Ecto neural progenitor cell (in vitro differentiated cells): ENCODE measurements at regions not wholly inside any gene's neighbourhood (a gene's known extent, or its start where the extent isn't known, plus 50 kb on each side); places are given as distances from the start of the nearest gene placed in this dataset.

Experiments used
- DNase-seq: peaks from one replicate; pipeline ENCODE4 v3.0.0-alpha.2; 2018; ENCODE audit warnings: low spot score

DNA sequence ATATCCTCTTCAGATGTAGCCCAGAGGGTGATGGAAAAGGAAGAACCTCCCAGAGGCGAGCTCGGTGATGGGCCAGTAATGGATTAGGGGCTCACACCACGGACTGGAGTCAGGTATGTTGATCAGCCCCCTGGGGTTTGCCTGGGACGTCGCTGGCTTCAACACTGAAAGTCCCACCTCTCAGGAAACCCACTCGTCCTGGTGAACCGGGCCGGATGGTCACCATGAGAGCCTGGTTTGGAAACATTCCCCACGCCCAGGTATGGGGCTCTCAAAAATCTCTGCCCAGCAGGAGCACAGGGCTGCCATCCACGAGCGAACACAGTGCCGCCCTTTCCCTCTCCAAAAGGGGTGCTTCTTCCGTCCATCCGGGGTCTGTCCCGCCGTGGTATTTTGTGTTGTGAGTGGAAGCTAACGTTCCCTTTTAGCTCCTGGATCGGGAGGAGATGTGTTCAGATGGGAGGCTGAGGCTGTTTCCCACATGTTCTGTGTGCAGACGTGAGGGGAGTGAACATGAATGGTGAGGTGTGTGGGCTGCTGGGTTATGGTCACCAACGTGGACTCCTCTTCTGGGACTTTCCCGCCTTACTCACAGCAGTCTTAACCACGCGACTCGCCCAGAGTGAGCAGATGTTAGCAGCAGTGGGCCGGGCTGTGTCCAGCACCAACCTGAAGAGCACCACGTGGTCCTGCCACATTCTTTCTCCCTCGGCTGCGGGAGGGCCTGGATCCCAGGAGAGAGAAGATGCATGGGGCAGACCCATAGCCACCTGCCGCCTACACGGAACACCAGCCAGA lies 139.2 kb downstream of the KIF26A start:
- peak; percentile 30 for DNase-seq

DNA sequence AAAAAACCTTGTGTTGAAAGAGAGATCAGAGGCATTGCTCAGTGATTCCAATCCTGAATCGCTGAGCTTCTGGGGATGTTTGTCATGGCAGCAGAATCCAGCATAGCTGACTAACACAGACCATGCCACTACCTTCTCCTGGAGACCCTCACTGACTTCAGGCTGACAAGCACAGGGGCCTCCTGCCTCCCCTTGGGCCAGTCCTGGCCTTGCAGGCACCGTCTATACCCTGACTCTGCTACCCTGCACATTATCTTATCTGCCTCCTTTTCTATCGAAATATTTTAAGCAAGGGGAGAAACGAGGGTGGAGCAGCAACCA lies 139.8 kb downstream of the KIF26A start:
- DNase-seq, result peak; percentile 26

DNA sequence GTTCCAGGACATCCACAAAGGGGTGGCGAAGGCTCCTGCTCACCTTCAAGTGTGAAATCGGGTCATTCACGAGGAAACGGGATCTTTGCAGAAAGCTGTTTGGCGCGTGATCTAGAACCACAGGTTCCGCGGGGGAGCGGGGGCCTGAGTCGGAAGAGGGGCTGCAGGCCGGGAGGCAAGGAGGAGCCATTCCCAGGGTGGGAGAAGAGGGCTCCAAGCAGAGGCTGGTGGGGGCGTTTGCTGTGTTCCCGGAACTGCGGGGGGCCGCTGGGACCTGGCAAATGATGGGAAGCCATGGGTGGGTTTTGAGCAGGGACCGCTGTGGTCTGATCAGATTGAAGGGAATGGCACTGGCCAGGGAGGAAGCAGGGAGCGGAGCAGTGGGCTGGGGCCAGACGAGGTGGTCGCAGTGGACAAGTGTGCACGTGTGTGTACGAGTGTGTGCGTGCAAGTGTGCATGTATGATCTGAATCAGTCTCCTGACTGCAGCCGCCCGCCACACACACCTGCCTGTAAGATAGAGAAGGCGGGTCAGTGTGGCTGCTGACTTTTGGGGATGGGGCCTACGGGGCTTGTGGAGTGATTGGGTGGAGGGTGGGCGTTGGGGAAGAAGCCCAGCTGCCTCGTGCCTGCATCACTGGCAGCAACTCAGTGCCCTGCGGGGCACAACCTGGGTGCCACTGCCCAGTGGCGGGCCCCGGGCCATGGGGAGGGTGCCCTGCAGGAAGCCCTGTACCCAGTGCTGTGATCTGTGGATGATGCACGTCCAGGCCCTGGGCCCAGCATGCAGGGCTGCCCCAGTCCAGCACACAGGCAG lies 141.9 kb downstream of the KIF26A start:
- peak; percentile 43 for DNase-seq

DNA sequence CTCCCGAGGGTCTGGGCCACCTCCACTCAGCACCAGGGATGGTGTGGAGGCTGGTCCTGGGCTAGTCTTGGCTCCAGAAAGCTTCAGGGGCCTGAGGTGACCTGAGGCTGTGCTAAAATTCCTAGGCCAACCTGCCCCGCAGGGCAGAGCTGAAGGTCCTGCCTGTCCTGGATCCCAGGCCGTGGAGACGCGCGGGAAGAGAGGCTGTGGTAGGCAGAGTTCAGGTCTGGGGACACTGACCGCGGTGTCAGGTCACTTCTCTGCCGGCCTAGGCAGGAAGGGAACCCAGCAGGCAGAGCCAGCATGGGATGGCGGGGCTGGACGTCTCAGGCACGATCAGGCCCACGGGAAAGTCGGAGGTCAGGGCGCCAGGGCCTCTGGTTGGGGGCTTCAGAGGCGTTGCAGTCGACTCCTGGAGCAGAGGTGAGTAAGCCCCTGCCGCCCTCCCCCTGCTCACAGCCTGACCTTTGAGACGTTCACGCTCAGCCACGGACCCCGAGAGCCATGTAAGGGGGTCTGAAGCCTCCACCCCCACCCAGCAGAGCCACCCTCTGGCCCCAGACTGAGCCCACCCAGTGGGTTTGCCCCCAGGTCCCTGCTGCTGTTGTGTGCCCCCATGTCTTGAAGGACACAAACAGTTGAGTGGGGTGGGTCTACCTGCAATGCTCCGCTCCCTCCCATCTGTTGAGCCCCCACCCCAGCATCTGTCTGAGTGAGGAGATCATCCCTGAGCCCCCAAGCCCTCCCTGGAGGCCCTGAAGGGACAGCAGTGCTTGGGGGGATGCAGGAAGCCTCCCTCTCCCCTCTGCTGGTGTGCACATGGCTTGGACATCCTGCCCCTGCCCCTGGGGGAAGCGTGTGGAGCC lies 142.7 kb downstream of the KIF26A start:
- DNase-seq, result peak; percentile 57

DNA sequence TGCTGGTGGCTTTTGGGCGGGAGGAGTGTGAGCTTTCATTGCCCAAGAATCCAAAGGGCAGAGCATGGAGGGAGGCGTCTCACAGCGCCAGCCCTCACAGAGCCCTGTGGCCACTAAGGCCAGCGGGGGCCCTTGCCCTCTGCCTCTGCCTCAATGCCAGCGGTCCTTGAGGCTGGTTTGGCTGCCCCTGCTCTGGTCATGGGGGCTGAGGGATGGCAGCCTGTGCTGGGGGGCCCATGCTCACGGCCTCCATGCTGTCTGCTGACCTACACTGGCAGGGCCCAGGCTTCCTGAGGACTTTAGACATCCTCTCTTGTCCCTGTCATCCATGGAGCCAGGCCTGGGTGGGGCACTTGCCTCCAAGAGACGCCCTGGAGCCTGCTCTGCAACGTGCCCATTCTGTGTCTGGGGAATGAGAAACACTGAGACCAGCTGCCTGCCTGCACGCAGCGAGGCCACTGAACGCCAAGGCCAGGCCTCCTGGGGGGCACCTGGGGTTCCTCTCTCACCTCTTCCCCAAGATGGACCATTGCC lies 143.4 kb downstream of the KIF26A start:
- peak; percentile 35 for DNase-seq

DNA sequence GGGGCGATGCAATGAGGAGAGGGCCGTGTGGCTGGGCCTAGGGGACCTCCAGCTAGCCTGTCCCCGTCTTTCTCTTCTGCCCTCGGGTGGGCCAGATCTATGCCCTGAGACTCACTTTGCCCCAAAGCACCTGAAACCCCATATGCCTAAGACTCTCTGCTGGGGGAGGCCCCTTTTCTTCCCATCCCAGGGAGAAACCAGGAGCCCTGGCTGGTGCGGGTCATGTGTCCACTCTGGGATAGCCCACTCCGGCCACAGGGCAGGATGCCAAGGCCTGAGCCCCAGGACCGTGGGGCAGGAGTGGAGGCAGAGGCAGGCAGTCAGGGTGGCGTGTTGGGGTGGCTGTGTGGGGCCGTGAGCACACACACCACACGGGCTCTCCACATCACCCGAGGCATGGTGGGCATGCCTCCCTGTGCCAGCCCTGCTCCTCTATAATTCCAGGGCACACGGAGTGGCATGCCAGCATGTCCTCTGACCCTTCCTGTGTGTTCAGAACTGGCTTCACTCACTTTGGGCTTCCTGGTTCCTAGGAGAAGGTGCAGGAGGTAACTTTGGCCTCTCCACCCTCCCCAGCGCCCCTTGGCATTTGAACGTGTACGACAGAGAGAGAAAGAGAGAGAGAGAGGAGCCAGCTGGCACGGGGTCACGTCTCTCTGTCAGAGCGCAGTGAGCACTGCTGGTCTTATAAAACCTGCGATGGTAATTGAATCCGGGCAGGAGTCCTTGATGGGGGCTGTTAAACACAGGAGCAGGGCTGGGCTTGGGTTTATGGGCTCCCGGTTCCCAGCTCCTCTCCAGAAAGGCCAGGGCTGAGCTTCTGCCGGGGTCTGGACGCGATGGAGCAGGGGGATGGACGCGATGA lies 144.2 kb downstream of the KIF26A start:
- peak; percentile 33 for DNase-seq

DNA sequence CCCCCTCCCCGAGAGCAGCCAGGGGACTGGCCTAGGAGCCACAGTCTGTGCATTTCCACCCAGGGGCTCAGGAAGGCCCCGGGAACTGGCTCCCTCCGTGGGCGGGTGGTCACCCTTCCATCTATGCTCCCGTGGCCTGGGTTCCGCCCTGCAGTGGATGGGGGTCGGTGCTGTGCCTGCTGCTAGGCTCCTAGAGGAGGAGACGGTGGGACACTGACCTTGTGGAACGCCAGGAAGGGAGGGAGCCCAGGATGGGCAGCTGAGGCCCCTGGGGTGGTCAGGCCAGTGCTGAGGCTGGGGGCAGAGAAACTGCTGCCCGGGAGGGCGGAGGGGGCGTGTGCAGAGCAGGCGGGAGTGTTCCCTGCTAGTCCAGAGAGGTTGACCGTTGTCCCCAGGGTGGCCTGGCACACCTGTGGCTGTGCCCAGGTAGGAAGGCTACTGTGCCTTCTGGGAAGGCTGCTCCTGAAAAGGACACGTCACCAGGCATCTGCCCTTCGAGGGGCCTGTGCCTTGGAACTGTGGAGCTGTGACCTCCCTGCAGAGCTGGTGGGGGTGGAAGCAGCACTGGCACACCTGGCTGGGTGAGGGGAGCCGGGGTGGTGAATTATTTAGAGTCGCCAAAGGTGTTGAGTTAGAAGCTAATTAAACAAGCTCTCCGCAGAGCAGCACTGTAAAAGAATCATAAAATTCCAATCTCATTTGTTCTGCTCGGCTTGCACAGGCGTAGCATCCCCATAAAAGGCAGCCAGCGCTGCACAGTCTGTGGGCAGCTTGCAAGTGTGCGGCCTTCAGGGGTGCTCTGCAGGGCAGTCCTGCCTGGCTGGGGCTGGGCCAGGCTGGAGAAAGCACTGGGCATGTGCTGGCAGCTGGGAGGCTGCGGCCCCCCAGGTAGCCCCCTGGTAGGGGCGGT lies 145.1 kb downstream of the KIF26A start:
- DNase-seq, result peak; percentile 46

DNA sequence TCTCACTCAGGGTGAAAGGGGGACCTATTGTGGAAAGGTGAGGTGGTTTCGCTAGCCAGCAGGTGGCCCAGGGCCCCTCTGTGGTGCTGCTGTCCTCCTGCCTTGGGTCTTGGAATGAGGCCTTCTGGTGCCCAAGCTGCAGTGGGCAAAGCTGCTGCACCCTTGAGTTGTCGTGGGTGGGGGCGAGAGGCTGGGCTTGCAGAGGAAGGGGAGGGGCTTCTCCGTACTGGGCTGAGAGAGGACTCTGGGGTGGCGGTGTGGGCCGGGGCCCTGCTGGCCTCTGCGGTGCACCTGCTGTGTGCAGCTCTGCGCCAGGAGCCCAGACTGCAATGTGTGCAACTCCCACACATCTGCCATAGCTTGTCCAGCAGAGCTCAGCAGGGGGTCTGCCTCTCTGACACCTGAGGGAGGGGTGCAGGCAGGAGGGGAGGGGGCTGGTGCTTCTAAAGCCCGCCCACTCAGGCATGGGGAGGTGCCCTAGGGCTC lies 145.8 kb downstream of the KIF26A start:
- DNase-seq, result no peak

DNA sequence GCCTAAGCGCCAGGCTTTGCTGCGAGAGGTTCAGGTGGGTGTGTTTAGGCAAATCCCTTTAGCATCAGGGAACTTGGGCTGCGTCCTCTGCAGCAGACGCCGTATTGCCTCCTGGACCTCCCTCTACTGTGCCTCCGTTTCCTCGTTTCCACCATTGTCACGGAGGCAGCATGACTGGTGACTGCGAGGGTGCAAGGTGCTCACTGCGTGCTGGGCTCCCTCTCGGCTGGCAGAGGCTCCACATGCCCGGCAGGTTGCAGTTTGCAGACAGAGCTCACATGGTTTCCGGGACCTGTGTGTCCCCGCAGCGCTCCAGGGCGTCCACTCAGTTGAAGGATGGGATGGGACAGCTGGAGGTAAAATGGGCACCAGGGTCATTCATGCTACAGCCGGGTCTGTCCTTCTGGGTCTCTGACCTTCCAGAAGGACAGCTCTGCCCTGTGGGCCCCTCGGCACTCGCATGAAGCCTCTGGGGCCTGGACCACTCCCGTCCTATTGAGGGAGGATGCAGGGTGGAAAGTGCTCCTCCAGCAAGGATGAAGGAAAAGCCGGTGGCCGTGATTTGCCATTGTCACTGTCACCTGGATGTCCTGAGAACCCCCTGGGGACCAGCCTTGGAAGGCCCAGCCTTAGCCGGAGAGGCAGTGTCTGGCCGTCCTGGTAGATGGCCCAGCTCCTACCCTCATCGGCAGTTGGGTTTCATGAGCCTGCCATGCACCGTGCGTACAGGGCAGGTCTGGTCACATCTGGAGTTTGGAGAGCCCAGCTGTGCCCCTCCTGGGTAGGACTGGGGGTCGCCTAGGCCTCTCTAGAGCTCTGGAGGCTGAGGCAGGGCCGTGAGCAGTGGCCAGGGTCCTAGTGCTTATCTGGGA lies 146.5 kb downstream of the KIF26A start:
- DNase-seq, result no peak

DNA sequence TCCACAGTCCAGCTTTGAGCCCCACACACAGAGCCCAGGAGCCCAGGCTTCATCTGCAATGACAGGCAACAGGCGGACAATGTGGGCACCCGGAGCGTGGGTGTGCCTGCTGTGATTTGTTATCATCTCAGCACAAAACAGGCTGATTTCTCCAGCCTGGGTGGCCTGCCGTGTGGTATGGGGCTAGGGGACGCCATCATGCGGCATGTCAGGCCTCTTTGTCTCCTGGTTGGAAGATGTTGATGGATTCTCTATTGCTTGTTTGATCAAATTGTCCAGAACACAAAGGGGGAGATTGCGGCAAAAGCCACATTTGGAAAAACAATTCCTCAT lies 147.1 kb downstream of the KIF26A start:
- no peak for DNase-seq

DNA sequence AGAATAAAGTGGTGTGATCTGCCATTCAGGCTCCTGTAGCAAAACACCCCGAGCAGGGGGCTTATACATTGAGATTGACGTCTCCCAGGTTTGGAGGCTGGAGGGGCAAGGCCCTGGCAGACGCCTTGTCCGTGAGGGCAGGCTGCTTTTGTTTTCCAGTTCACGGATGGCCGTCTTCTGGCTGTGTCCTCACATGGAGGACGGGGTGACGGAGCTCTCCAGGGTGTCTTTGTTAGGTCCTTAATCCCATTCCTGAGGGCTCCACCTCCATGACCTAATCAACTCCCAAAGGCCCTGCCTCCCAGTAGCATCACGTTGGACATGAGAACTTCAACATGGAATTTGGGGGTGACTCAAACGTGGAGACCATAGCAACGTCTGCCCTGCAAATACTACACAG lies 147.7 kb downstream of the KIF26A start:
- DNase-seq, result no peak

DNA sequence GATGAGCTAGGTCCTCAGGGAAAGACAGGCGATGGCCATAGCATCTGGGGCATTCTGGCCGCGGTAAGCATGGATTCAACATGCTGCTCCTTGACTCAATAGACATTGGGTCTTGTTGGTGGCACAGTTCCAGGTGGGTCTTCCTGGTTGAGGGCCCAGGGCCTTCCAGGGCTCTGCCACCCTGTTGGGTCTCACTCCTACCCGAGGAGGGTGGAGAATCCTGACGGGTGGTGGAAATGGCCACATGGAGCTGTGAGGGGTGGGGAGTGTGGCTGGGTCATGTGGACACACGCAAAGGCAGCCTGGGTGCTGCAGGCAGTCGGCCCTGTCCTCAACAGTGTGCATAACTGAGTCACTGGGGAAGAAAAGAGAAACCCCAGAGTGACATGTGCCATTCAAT lies 148.1 kb downstream of the KIF26A start:
- DNase-seq, result no peak

DNA sequence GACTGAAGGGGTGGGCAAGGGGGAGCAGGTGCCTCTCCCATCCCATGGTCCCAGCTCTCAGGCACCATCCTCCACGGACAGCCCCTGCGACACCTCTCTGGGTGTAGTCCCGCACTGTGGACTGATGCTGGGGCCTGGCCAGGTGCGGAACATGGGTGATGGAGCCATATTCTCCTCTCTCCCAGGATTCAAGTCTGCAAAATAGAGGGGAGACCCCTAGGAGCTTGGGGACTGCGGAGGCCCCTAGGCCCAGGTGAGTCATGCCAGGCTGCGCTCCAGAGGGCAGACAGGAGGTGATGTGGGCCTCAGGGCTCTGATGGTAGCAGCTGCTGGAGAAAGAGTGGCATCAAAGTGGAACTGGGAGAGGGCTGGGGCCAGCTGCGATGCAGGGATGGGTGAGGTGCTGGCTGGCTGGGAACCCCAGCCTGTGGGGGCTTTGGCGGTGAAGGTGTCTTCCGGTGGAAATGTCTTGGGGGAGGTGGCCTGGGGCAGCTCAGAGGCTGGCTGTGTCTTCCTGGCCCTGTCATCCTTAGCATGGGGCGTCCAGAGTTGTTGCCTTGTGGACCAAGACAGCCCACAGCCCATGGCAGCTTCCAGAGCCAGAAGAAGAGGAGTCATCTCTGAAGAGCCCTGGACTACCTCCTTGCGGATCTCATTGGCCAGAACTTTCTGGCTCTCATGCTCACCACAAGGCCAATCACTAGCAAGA lies 149.1 kb downstream of the KIF26A start:
- DNase-seq, result no peak

DNA sequence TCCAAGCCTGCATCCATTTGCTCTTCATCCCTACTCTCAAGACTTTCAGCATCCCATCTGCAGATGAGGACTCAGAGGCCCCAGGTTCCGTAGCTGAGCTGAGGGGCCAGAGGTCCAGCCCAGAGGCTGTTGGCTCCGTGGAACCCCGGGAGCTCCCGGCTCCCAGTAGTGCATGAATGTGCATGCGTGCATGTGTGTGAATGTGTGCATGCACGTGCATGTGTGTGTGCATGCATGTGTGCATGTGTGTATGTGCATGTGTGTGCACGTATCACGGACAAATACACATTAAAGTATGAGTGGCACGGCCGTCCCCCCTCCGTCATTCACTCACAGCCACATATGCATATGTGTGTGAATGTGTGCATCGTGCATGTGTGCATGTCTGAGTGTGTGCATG lies 149.9 kb downstream of the KIF26A start:
- peak; percentile 39 for DNase-seq

DNA sequence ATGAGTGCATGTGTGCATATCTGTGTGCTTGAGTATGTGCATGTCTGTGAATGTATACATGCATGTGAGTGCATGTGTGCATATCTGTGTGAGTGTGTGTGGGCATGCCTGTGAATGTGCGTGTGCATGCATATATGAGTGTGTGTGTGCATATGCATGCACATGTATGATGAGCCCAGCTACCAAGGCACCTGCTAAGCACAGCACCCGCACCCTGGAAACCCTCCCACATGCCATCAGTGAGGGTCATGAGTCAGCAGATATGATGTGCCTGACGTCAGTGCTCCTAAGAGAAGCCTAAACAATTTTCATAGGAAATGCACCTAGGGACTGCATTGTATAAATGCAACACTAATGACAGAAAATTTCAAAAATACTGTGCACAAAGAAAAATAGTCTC lies 151.1 kb downstream of the KIF26A start:
- peak; percentile 15 for DNase-seq

DNA sequence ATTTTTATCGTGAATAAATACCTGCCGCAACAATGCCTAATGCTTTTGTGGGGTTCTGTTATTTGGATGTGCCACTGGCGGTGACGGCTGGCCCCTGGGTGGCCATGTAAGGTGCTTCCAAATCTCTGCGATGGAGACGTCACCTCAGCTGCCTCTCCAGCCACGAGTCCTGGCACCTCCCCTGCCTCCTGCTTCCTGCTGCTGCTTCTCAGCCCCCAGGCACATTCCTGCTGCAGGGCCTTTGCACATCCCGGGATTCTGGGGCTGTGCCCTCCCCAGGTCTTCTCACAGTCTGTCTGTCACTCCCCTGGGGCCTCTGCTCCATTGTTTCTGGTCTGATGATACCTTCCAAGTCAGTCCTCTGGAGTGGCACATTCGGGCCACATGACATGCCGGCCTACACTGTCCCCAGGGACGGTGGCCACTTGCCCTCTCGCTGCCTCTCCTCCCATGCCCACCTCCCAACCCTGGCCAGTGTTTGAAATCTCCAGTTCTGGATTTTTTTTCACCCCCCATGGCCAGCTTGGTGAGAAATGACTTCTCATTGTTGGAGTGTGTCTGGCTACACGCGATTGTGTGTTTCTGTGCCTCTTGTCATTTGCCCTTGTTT lies 151.8 kb downstream of the KIF26A start:
- peak; percentile 43 for DNase-seq

DNA sequence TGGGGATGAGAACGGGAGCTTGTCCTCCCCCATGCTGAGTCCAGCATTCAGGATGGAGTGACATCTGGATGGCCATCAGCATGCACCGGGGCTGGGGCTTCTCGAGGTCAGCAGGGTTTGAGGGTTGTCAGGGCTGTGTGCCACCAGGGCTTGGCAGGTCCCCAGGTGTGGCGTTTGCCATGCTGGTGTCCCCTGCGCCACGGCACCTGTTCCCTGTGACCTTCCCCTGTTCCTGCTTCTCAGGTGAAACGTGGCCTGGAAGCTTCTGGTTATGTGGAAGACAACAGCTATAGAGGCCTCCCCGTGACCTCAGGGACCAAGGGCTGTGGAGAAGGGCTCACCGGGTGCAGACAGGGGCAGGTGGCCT lies 152.4 kb downstream of the KIF26A start:
- DNase-seq, result peak; percentile 46
